ENCODE measurements at regions not wholly inside any gene's neighbourhood (a gene's known extent, or its start where the extent isn't known, plus 50 kb on each side); places are given as distances from the start of the nearest gene placed in this dataset.

GRCh38 chr6:148240861-148241477 lies 101.7 kb upstream of the SASH1 start:
- H3K36me3 ChIP-seq (ENCODE audit: insufficient read depth, low read length): no peaks in the 10 kb centered on the region
- H3K4me2 ChIP-seq (ENCODE audit: insufficient read depth, low read length): no peak overlapping the region
- H3K9ac ChIP-seq (ENCODE audit: low read depth, low read length): no peak overlapping the region
- DNase-seq: no peak
- H3K4me3 ChIP-seq (ENCODE audit: low read depth in 1 of 2, low read length in 2 of 2): no peak overlapping the region
- no peaks in the 10 kb centered on the region for H3K79me2 ChIP-seq (ENCODE audit: insufficient read depth, low read length)
- H3K27me3 ChIP-seq (ENCODE audit: insufficient read depth, low read length, poor library complexity): peaks cover 20% of the 10 kb centered on the region
- no peak overlapping the region for H3K27ac ChIP-seq (ENCODE audit: low read length)
- no peaks in the 10 kb centered on the region for H3K4me1 ChIP-seq (ENCODE audit: insufficient read depth, low read length)
- no peak for ATAC-seq (ENCODE audit: insufficient read depth, low read depth)
- H2AFZ ChIP-seq (ENCODE audit: low read depth, low read length): no peak overlapping the region
- no peaks in the 10 kb centered on the region for H3K9me3 ChIP-seq (ENCODE audit: insufficient read depth, low read length, severe bottlenecking)
- H4K20me1 ChIP-seq (ENCODE audit: insufficient read depth, low read length): no peaks in the 10 kb centered on the region
- no peak for TF ChIP-seq CTCF (IDR thresholded peaks at IDR 0.05; ENCODE audit: borderline replicate concordance, extremely low read depth, low read length, poor library complexity, severe bottlenecking)
- no peak for TF ChIP-seq EZH2 (IDR thresholded peaks at IDR 0.05; ENCODE audit: borderline replicate concordance, low read depth, low read length, severe bottlenecking)

- no peak for ATAC-seq (ENCODE audit: insufficient read depth, low read depth)
- no peak overlapping the region for H3K27ac ChIP-seq (ENCODE audit: low read length)
- H3K4me2 ChIP-seq (ENCODE audit: insufficient read depth, low read length): no peak overlapping the region
- no peaks in the 10 kb centered on the region for H3K36me3 ChIP-seq (ENCODE audit: insufficient read depth, low read length)
- no peaks in the 10 kb centered on the region for H3K9me3 ChIP-seq (ENCODE audit: insufficient read depth, low read length, severe bottlenecking)
- H3K27me3 ChIP-seq (ENCODE audit: insufficient read depth, low read length, poor library complexity): peaks cover 24% of the 10 kb centered on the region
- H4K20me1 ChIP-seq (ENCODE audit: insufficient read depth, low read length): no peaks in the 10 kb centered on the region
- H3K79me2 ChIP-seq (ENCODE audit: insufficient read depth, low read length): no peaks in the 10 kb centered on the region
- TF ChIP-seq EZH2 (IDR thresholded peaks at IDR 0.05; ENCODE audit: borderline replicate concordance, low read depth, low read length, severe bottlenecking): no peak
- no peak for TF ChIP-seq CTCF (IDR thresholded peaks at IDR 0.05; ENCODE audit: borderline replicate concordance, extremely low read depth, low read length, poor library complexity, severe bottlenecking)
- no peaks in the 10 kb centered on the region for H3K4me1 ChIP-seq (ENCODE audit: insufficient read depth, low read length)
- no peak for DNase-seq
- no peak overlapping the region for H3K9ac ChIP-seq (ENCODE audit: low read depth, low read length)
- H2AFZ ChIP-seq (ENCODE audit: low read depth, low read length): no peak overlapping the region
- H3K4me3 ChIP-seq (ENCODE audit: low read depth in 1 of 2, low read length in 2 of 2): no peak overlapping the region
These were observed 100.5 kb upstream of the SASH1 start for GRCh38 chr6:148242180-148242579.

- no peak overlapping the region for H3K4me3 ChIP-seq (ENCODE audit: low read depth in 1 of 2, low read length in 2 of 2)
- H3K36me3 ChIP-seq (ENCODE audit: insufficient read depth, low read length): no peaks in the 10 kb centered on the region
- H4K20me1 ChIP-seq (ENCODE audit: insufficient read depth, low read length): no peaks in the 10 kb centered on the region
- no peak overlapping the region for H3K27ac ChIP-seq (ENCODE audit: low read length)
- H3K4me2 ChIP-seq (ENCODE audit: insufficient read depth, low read length): no peak overlapping the region
- no peaks in the 10 kb centered on the region for H3K4me1 ChIP-seq (ENCODE audit: insufficient read depth, low read length)
- peaks cover 27% of the 10 kb centered on the region for H3K27me3 ChIP-seq (ENCODE audit: insufficient read depth, low read length, poor library complexity)
- TF ChIP-seq CTCF (IDR thresholded peaks at IDR 0.05; ENCODE audit: borderline replicate concordance, extremely low read depth, low read length, poor library complexity, severe bottlenecking) (no peak), EZH2 (IDR thresholded peaks at IDR 0.05; ENCODE audit: borderline replicate concordance, low read depth, low read length, severe bottlenecking) (no peak)
- DNase-seq: no peak
- no peak for ATAC-seq (ENCODE audit: insufficient read depth, low read depth)
- no peaks in the 10 kb centered on the region for H3K79me2 ChIP-seq (ENCODE audit: insufficient read depth, low read length)
- no peaks in the 10 kb centered on the region for H3K9me3 ChIP-seq (ENCODE audit: insufficient read depth, low read length, severe bottlenecking)
- H2AFZ ChIP-seq (ENCODE audit: low read depth, low read length): no peak overlapping the region
- H3K9ac ChIP-seq (ENCODE audit: low read depth, low read length): no peak overlapping the region
These were observed 98.3 kb upstream of the SASH1 start for GRCh38 chr6:148244217-148244935.
